ENCODE measurements at regions not wholly inside any gene's neighbourhood (a gene's known extent, or its start where the extent isn't known, plus 50 kb on each side); places are given as distances from the start of the nearest gene placed in this dataset.
"Not testable (repeated sequence)": the region's sequence is repeated elsewhere in the genome, so short reads cannot be mapped to it uniquely, and the experiment has no call there.

DNA sequence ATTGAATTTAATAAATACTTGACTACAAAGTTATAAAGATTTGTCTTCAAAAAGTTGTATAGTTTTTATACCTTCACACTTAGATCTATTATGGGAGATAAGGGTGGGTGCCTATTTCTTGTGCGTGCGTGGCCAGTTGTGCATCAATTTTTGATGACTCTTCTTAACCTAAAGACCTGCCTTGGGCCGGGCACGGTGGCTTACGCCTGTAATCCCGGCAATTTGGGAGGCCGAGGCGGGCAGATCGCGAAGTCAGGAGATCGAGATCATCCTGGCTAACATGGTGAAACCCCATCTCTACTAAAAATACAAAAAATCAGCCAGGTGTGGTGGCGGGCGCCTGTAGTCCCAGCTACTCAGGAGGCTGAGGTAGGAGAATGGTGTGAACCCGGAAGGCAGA is 830.1 kb downstream of the BRD1 start:
- not testable (repeated sequence) for TF ChIP-seq CTCF (IDR thresholded peaks at IDR 0.05); EZH2 (IDR thresholded peaks at IDR 0.05; ENCODE audit: borderline replicate concordance, insufficient read depth, low read depth, low read length, poor library complexity, severe bottlenecking)
